Hematopoietic multipotent progenitor cell treated with erythropoietin and hydrocortisone succinate and interleukin-3 and kit ligand, for 4 days (in vitro differentiated cells): ENCODE measurements at regions not wholly inside any gene's neighbourhood (a gene's known extent, or its start where the extent isn't known, plus 50 kb on each side); places are given as distances from the start of the nearest gene placed in this dataset.

ENCODE experiments used
- DNase-seq: peaks from one replicate; pipeline ENCODE4 v3.0.0-alpha.2; 2015

DNA sequence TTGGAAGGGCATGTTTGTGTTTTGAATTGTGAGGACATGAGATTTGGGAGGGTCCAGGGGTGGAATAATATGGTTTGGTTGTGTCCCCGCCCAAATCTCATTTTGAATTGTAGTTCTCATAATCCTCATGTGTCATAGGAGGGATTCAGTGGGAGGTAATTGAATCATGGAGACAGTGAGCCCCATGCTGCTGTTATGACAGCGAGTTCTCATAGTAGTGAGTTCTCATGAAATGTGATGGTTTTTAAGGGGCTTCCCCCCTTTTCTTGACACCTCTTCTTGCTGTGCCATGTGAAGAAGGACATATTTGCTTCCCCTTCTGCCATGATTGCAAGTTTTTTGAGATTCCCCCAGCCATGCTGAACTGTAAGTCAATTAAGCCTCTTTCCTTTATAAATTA is 260.0 kb downstream of the DUSP6 start:
- DNase-seq, result no peak

DNA sequence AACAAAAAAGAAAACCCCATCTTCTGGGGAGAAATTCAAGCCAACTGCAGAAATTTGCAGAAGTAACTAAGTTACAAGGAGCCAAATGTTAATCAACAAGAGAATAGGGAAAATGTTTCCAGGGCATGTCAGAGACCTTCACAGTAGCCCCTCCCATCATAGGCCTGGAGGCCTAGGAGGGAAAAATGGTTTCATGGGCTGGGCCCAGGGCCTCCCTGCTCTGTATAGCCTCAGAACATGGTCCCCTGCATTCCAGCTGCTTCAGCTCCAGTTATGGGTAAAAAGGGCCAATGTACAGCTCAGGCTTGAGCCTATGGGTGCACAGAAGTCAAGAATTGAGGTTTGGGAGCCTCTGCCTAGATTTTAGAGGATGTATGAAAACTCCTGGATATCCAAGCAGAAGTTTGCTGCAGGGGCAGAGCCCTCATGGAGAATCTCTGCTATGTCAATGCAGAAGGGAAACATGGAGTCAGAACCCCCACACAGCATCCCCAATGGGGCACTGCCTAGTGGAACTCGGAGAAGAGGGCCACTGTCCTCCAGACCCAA is 260.9 kb downstream of the DUSP6 start:
- DNase-seq, result no peak

DNA sequence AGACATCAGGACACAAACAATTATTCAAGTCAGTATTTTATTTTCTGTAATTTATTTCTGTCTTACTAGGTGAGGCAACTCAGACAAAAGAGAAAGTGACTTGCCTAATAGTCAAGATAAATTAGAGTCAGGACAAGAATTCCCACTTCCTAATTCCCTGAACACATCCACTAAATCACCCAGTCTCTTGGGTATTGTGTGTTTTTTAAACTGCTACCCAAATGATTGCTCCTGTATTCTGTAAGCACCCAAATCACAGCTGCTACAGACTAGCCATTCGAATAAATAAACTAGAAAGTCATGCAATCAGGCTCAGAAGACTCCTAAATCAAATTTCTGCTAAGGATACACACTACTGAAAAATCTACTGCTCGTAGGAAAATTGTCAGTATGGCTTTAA is 263.0 kb downstream of the DUSP6 start:
- no peak for DNase-seq

DNA sequence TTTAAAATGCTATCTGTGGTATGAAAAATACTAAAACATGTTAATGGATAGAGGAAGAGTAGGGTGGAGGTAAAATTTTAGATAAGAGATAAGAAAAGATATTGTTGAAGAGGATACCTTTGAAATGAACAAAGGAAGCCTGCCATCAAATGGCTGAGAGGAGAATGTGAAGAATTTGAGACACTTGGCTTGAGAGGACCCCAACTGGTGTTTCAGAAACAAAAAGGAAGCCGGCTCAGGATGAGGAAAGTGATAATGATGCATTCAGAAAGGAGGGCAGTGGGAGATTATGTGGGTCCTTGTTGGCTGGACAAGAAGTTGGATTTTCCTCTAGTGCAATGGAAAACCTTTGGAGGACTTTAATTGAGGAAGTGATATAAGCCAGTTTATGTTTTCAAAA is 264.4 kb downstream of the DUSP6 start:
- DNase-seq, result no peak

DNA sequence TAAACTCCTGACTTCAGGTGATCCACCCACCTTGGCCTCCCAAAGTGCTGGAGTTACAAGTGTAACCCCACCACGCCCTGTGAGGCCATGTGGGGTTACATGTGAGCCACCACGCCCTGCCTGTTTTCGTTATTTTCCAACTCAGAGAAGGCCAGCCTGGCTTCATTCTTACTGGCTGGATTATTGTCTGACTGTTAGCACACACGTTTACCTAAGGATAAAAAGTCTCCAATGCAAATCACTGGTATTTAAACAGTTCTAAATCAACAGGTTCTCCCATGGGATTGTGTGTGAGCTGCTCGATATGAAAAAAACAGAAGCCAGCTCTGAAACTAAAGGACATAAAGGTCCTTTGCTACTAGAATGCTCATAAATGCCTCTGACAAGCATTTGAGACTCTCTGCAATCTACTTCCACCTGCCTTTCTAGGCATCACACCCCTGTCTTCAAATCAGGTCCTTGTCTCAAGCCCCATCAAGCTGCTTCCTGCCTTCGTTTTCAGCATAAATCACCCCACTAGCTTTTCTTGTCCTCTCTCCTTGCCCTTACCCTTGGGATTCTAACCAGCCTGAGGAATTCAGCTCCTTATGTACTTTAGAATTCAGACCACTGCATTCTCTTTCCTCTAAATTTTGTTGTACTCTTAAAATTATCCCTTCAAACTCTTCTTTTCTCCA is 265.0 kb downstream of the DUSP6 start:
- no peak for DNase-seq

DNA sequence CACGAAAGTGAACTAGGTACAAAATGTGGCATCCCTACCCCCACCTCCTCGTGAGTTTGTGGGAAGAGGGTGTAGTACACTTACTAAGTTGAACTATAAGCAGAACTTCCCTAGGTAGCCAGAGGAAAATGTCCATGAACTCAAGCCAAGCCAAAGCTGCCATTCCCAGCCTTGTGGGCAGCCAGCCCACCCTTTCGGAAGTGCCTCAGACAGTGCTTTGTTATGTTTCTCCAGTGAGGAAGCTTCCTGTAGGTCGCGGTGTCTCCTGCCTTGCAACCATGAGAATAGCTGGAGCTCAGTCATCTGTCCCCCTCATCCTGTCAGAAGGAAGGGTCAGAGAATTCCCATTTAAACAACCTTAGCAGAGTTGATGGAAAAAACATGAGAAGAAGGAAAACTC is 266.9 kb downstream of the DUSP6 start:
- no peak for DNase-seq

DNA sequence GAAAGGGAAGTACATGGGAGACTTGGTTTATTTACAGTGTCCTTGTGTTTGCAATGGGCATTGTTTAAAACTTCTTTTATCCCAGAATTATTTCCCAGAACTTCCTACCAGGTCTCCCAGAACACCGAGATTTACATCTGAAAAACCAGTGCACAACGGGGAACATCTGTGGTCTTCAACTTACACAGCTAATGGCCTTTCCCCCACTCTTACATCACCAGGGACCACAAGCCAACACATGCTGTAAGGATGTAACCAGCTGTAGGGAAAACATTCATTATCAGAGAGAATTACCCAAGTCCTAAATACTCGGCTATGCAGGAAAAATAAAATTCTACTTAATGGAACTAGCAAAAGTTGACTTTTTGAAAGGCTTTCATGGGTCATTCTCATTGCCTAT is 267.6 kb downstream of the DUSP6 start:
- DNase-seq, result no peak

DNA sequence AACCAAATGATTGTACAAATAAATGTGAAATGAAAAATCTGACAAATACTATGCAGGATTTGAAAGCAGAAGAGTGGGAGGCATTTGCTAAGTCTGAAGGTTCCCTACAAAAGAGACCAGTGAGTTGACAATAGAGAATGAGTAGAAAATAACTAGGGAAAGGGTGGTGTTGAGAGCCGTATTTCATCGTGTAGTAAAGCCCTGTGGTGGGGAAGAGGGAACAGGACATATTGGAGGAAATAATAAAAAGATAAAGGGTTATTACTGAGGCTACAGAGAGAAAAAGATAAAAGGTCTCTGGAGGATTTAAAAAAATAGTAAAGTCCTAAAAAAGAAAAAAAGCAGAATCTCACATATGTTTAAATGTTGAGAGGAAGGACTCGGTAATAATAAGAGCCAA is 268.8 kb downstream of the DUSP6 start:
- DNase-seq, result peak; percentile 47

DNA sequence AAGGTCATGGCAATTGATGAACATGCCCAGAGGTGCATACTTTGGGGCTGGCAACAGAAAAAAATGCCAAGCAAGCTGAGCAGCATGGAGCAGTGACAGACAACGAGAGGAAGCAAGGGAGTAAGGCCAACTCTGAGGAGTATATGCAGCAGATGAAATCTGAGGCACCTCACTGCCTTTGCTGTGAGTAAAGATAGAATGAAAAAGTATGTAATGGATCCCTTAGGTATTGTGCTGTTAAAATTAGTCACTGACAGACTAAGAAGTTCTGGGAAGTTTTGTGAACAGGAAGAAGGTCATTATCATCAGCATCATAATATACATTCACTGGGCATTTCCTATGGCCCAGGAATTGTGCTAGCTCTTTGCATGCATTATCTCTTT is 269.9 kb downstream of the DUSP6 start:
- no peak for DNase-seq

DNA sequence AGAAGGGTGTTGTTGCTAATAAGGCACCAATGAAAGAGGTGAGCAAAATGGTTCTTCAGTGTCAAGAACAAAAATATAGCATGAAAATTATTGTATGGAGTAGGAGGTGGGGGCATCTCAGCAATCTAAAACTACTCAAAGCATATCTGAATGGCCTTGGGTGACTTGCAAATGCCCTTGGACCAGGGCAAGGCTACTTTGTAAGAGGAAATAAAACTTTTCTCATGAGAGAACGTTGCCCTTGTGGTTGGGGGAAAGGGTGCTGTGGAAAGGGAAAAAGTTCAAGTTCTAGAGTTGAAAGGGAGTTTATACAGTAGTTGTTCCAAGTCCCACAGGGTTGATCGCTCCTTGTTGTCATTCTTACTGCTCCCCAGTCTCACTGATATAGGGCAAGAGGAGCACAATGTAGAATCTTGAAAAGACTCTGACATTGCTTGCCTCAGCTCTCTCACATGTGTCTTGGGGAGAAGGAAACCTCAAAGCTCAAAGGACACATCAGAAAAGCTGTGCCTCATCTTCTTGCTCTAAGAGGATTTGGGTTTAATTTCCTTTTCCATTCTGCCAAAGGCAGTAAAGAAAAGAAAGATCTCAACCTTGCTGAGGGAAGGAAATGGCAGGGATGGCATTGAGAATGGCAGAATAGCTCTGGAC is 270.5 kb downstream of the DUSP6 start:
- no peak for DNase-seq

DNA sequence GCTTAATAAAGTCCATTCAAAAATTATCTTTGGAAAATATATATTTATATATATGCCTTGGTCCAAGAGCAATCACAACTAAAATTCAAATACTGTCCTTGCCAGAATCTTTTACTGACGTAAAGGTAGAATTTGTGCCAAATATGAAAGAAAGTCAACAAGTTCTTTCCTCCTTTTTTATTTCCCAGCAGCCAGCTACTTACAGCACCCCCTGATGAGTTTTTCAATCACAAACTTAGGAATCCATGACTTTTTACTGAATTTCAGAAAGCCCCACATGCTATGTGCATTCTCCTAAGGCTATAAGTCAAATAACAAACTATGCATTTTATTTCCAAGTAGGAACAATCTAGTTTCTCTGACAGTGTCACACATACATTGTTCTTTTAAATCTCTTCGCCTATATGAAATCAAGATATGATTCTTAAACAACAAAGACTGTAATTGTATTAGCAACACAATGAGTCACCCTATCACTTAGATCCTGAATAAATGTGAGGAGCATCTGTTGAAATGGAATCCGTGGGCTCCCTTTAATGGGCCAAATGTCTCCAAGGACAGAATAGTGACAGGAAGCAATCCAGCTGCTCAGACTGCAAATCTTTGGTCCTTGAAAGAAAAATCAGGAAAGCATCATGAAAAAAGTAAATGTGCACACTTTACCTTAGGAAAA is 271.4 kb downstream of the DUSP6 start:
- DNase-seq, result no peak

DNA sequence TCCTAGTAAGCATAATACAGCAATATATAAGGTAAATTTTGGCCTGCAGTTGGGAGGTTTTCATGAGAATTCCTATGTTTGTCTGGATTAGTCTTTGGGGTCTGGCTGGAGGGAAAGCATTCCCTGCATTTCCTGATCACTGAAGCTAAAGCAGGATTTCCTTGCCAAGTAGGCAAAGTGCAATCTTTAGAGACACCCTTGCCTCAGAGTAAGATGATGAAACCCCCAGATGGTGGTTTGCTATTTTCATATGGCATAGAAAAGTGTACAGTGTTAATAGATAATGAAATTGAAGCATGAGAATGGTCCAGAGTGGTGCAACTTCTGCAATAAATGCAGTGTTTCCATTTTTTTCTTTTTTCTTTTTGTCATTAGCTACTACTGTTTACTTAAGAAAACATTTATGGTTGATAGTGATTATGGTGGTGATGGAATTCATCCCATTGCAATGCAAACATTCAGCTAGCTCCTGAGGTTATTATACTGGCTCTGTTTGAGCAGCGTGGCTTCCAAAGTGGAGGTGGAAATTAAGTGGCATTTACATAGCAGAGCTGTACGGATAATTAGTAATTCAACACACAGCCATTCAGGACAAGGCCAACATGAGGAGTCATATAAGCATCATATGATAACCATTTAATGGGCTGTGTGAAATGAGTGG is 276.3 kb downstream of the DUSP6 start:
- no peak for DNase-seq

DNA sequence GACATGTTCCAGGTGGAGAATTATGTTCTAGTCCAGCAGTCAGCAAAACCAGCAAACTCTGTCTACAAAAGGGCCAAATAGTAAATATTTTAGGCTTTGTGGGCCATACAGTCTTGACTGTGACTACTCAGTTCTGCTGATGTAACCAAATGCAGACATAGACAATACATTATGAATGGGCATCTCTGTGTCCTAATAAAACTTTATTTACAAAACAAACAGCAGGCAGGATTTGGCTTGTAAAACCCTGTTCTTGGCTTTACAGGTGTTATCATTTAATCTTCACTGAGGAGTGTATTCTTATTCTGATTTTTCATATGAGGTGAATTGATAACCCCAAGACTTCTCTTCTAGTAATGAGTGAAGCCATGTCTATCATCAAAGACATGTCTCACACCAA is 278.6 kb downstream of the DUSP6 start:
- no peak for DNase-seq

DNA sequence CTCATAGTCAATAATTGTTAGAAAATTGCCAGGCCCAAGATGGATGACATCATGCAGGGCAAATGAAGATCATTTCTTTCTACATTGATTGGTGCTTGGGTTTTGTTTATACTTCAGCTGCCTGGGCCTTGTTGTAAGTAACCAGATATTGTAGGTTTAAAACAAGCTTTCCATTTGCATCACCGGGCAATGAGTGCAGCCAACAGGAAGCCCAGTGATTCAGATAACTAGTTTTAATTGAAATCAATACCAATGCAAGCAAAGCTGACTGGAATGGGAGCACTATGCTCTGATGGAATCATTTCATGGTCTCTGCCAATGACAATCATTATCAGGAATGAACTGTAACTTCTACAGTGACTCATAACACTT is 279.3 kb downstream of the DUSP6 start:
- DNase-seq, result no peak

DNA sequence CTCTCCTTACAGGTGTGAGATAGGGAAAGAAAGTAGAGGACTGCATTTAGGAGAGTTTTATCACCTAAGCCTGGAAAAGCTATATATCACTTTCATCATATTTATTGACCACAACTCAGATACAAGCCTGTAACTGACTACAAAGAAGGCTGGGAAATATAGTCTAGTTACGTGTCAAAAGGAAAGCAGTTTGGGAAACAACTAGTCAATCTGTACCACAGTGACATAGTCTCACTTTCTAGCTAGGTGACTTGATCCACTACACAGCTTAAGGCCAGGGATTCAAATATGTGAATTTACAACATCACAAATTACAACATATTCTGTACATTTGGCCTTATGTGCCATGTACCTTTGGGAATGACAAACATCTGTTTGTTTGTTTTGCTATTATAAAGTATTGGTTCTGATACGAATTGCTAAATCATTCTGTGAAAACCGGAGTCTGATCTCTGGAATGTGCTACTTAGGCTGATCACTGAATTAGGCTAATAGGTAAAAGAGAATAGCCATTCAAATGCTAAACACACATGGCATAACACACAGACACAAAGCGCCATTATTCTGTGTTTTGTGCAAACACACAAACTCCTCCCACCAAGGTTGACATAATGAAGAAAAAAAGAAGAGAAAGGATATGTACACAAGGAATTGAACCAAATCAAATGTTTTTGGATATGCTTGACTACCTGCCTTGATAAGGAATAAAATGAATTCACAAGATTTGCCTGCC is 279.8 kb downstream of the DUSP6 start:
- no peak for DNase-seq

DNA sequence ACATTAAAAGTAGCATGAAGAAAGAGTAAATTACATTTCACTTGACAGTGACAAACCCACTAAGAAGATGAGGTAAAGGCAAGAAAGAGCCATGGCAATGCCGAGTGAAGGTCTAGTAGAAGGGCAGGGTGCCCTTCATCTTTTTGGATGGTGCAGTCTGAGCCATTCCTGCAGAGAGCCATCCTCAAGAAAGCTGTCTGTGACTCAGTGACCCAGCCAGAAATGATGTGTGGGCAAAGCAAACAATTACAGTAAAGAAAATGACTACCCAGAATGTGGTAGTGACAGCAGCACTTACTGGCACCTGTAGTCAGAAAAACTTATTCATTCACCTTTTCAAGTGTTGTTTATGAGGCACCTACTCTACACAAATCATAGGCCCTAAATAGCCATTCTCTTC is 281.7 kb downstream of the DUSP6 start:
- DNase-seq, result no peak

DNA sequence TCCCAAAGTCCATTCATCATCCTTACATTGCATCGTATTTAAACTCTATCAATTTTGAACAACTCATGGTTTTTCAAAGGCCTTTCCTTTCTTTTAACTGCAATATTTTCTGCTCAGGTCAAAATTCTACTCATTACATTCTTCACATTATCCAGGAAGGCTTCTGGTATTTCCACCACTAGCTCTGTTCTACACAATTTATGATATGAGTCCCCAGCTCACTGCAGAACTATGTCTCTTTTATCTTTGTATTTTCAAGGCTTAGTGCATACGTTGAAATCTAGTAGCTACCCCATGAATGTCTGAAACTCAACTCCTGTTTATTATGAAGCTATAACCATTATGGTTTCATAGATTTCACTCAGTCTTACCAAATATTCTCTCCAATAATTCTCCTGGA is 282.9 kb downstream of the DUSP6 start:
- DNase-seq, result no peak

DNA sequence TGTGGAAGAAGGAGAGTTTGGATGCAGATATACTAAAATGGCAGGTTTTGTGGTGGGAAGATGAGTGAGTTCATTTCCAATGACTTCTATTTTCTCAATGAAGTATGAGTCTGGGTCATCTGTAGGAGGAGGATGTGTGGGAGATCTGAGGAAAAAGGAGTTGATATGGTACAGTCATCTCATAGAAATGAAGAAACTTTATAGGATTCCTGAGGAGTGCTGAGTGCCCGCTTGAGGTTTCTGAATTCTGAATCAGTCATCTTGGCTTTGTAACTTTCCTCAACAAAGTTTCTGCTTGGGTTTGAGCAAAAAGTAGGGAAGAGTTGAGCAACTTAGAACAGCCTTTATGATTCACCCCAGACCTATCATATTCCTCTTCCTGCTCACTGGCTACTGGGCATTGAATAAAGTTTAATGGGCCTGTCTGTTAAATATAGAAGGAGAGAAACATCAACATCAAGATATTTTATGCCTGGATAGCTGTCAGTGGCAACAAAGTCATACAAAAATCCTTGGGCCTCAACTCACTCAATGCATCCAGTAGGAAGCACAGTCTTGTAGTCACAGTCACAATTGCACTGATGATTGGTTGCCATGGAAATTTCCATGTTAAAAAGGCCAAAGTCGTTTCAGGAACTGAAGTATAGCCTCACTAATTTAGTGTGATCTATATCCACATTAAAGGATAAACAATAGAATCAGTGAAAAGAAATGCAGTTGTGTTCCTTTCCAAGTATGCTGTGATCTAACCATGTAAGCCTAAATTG is 284.7 kb downstream of the DUSP6 start:
- DNase-seq, result no peak

DNA sequence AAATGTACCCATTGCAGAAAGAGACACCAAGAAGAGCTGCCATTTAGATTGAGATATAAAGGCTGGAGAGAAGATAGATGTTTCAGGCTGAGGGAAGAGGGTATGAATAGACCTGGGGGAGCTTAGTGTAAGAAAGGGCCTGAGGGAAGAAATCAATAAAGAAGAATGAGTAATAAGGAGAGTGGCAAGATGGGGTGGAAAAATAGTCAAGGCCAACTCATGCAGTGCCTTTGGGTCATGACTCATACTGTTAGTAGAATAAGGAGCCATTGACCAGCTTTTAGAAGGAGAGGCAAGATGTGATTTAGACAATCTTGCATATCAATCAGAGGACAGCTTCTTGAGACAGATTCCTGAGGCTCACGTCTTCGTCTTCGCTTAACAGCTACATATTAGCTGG is 287.5 kb downstream of the DUSP6 start:
- no peak for DNase-seq

DNA sequence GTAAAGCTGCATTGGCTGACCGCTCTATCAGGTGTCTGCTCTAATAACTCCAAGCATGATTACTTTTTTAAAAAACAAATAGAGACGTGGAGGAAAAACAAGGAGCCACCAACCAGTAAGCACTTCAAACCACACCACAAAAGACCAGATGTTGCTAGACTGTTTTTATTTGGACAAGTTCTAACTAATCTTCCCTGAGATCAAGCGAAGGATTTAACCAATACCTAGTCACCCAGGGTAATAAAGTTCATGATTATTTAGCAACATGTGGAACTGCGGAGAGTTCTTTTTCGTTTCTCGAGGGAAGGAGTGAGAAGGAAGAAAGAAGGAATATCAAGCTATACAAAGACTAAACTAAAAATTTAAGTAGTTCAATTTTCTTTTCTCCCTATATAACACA is 288.1 kb downstream of the DUSP6 start:
- DNase-seq, result no peak

DNA sequence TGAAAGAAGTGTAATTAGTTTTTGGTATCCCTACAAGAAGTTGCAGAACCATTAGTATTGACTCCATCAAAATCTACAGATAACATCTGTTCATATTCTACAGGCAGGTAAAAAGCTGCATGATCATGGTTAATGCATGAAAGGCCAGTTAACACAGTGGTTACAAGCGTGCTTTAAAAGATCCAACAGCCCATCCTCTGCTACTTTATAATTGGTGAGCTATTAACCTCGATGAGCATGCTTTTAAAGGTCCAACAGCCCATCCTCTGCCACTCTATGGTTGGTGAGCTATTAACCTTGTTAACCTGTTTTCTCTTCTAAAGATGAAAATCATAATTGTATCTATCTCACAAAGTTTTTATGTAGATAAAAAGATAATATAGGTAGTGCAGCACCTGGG is 289.3 kb downstream of the DUSP6 start:
- DNase-seq, result no peak
